ENCODE measurements at regions not wholly inside any gene's neighbourhood (a gene's known extent, or its start where the extent isn't known, plus 50 kb on each side); places are given as distances from the start of the nearest gene placed in this dataset.
"Not testable (repeated sequence)": the region's sequence is repeated elsewhere in the genome, so short reads cannot be mapped to it uniquely, and the experiment has no call there.

GRCh38 chr16:88241404-88242311 lies 141.1 kb upstream of the ZNF469 start:
- intact Hi-C loops (cut with DNase I, micrococcal nuclease); DNase-seq; H3K9me3 Mint-ChIP-seq (ENCODE audit: low read depth); ATAC-seq; H3K4me1 Mint-ChIP-seq; H3K36me3 Mint-ChIP-seq (ENCODE audit: low read depth); H3K4me3 Mint-ChIP-seq; CTCF ChIA-PET; POLR2A ChIA-PET; H3K27ac Mint-ChIP-seq: not testable (repeated sequence)
- peaks cover 12% of the 10 kb centered on the region for H3K27me3 Mint-ChIP-seq

DNA sequence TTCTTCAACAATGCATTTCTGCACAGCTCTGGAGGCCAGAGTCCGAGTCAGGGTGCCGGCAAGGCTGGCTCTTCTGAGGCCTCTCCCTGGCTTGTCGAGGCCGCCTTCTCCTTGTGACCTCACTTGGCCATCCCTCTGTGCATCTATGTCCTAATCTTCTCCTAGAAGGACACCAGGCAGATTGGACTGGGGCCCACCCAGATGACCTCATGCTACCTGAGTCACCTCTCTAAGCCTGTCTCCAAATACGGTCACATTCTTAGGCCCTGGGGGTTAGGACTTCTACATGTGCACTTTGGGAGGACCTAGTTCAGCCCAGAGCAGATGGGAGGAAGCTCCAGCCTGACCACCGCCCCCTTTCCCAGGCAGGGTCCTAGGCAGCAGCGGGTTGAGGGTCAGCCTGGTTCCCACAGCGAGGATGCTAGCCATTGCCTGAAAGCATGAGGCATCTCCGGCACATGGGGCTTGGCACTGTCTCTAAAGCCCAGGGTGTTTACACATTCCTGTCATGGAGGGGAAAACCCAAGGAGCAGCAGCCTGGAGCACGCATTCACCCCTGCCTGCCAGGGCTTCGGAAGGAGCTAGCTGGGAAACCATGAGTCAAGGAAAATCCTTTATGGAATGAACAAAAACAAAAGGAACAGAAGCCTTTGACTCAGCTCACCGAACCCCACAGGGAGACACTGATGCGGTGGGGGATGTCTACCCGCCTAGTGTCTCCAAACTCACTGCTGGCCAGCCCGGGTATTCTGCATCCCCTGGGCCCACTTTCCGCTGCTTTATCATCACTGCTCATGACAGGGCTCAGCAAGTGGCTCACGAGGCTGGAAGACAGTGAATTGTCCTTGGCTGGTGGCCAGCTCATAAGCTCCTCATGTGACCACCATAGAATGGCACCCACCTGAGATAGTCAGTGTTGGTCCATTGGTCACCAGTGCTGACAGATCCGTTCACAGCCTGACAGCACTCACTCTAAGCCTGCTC lies 140.2 kb upstream of the ZNF469 start:
- CTCF ChIA-PET; H3K4me1 Mint-ChIP-seq; H3K4me3 Mint-ChIP-seq; intact Hi-C loops (cut with DNase I, micrococcal nuclease); POLR2A ChIA-PET; ATAC-seq; H3K27ac Mint-ChIP-seq; H3K36me3 Mint-ChIP-seq (ENCODE audit: low read depth); DNase-seq; H3K9me3 Mint-ChIP-seq (ENCODE audit: low read depth): not testable (repeated sequence)
- H3K27me3 Mint-ChIP-seq = peaks cover 12% of the 10 kb centered on the region

DNA sequence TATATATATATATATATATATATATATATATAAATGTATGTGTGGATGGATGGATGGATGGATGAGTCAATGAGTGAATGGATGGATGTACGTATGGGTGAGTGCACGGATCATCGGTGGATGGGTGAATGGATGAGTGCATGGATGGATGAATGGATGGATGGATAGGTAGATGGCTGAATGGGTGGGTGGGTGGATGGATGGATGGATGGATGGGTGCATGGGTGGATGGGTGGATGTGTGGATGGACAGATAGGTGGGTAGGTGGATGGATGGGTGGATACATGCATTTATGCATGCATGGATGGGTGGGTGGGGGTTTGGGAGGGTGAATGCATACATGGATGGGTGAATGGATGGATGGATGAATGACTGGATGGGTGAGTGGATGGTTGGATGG lies 138.8 kb upstream of the ZNF469 start:
- POLR2A ChIA-PET; H3K9me3 Mint-ChIP-seq (ENCODE audit: low read depth); H3K36me3 Mint-ChIP-seq (ENCODE audit: low read depth); H3K27me3 Mint-ChIP-seq; CTCF ChIA-PET; H3K27ac Mint-ChIP-seq; DNase-seq; intact Hi-C loops (cut with DNase I, micrococcal nuclease); H3K4me3 Mint-ChIP-seq; H3K4me1 Mint-ChIP-seq; ATAC-seq: not testable (repeated sequence)

- H3K4me1 Mint-ChIP-seq; POLR2A ChIA-PET; H3K9me3 Mint-ChIP-seq (ENCODE audit: low read depth); ATAC-seq; H3K27me3 Mint-ChIP-seq; H3K27ac Mint-ChIP-seq; H3K36me3 Mint-ChIP-seq (ENCODE audit: low read depth); DNase-seq; CTCF ChIA-PET; H3K4me3 Mint-ChIP-seq: not testable (repeated sequence)
- intact Hi-C loops (cut with DNase I, micrococcal nuclease) = loop anchor here in 1 of 2 experiments (2.0 kb wide), 1 partner anchor 307 kb away; no protein-coding TSS in a partner anchor
Measured at GRCh38 chr16:88245241-88246081, 137.3 kb upstream of the ZNF469 start.

DNA sequence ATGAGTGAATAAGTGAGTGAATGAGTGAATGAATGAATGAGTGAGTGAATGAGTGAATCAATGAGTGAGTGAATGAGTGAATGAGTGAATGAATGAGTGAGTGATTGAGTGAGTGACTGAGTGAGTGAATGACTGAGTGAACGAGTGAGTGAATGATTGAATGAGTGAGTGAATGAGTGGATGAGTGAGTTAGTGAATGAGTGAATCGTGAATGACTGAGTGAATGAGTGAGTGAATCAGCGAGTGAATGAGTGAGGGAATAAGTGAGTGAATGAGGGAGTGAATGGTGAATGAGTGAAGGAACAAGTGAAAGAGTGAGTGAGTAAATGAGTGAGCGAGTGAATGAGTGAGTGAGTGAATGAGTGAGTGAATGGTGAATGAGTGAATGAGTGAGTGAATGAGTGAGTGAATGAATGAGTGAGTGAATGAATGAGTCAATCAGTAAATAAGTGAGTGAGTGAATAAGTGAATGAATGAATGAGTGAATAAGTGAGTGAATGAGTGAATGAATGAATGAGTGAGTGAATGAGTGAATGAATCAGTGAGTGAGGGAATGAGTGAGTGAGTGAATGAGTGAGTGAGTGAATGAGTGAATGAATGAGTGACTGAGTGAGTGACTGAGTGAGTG lies 135.7 kb upstream of the ZNF469 start:
- H3K36me3 Mint-ChIP-seq (ENCODE audit: low read depth); ATAC-seq; POLR2A ChIA-PET; H3K9me3 Mint-ChIP-seq (ENCODE audit: low read depth); H3K4me3 Mint-ChIP-seq; H3K4me1 Mint-ChIP-seq; H3K27me3 Mint-ChIP-seq; H3K27ac Mint-ChIP-seq; CTCF ChIA-PET; DNase-seq: not testable (repeated sequence)
- intact Hi-C loops (cut with DNase I, micrococcal nuclease) = loop anchor here in 1 of 2 experiments (2.0 kb wide), 1 partner anchor 308 kb away; no protein-coding TSS in a partner anchor

DNA sequence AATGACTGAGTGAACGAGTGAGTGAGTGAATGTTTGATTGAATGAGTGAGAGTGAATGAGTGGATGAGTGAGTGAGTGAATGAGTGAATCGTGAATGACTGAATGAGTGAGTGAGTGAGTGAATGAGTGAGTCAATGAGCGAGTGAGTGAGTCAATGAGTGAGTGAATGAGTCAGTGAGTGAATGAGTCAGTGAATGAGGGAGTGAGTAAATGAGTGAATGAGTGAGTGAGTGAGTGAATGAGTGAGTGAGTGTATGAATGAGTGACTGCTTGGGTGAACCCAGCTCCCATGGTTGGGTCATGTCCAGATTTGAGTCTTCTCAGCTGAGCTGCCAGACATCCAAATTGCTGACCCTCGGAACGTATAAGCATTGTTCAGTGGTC lies 135.2 kb upstream of the ZNF469 start:
- H3K4me3 Mint-ChIP-seq; DNase-seq; H3K4me1 Mint-ChIP-seq; POLR2A ChIA-PET; CTCF ChIA-PET; H3K27me3 Mint-ChIP-seq; H3K36me3 Mint-ChIP-seq (ENCODE audit: low read depth); H3K9me3 Mint-ChIP-seq (ENCODE audit: low read depth); H3K27ac Mint-ChIP-seq: not testable (repeated sequence)
- intact Hi-C loops (cut with DNase I, micrococcal nuclease) = loop anchor here in 1 of 2 experiments (2.0 kb wide), 1 partner anchor 309 kb away; no protein-coding TSS in a partner anchor
- peak; percentile 78 for ATAC-seq

DNA sequence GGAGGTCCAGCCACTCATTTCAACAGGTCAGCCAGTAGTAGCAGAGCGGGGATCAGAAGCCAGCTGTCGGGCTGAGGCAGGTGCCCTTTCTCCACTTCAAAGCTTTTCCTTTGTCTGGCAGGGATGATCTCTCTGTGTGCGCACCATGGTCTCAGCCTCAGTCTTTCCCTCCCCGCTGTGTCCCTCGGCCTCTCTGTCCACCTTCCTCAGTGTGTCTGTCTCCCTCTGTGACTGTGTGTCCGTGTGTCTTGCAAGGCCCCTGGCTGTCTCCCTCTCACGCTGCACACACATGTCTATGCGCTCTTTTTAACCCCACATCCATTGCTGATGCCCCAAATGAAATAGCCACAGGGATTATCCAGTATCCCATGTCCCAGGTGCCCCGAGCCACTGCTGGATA lies 134.0 kb upstream of the ZNF469 start:
- DNase-seq; H3K27me3 Mint-ChIP-seq; intact Hi-C loops (cut with DNase I, micrococcal nuclease); ATAC-seq; H3K9me3 Mint-ChIP-seq (ENCODE audit: low read depth); CTCF ChIA-PET; H3K4me3 Mint-ChIP-seq; H3K36me3 Mint-ChIP-seq (ENCODE audit: low read depth); H3K27ac Mint-ChIP-seq; H3K4me1 Mint-ChIP-seq; POLR2A ChIA-PET: not testable (repeated sequence)

GRCh38 chr16:88250381-88250780 lies 132.4 kb upstream of the ZNF469 start:
- POLR2A ChIA-PET; H3K9me3 Mint-ChIP-seq (ENCODE audit: low read depth); H3K4me1 Mint-ChIP-seq; H3K36me3 Mint-ChIP-seq (ENCODE audit: low read depth); DNase-seq; ATAC-seq; H3K27ac Mint-ChIP-seq; intact Hi-C loops (cut with DNase I, micrococcal nuclease); H3K4me3 Mint-ChIP-seq; CTCF ChIA-PET; H3K27me3 Mint-ChIP-seq: not testable (repeated sequence)

GRCh38 chr16:88252057-88252794 lies 130.5 kb upstream of the ZNF469 start:
- DNase-seq; POLR2A ChIA-PET; ATAC-seq; H3K9me3 Mint-ChIP-seq (ENCODE audit: low read depth); H3K4me3 Mint-ChIP-seq; intact Hi-C loops (cut with DNase I, micrococcal nuclease); H3K27ac Mint-ChIP-seq; H3K4me1 Mint-ChIP-seq; CTCF ChIA-PET; H3K36me3 Mint-ChIP-seq (ENCODE audit: low read depth): not testable (repeated sequence)
- peaks cover 14% of the 10 kb centered on the region for H3K27me3 Mint-ChIP-seq

DNA sequence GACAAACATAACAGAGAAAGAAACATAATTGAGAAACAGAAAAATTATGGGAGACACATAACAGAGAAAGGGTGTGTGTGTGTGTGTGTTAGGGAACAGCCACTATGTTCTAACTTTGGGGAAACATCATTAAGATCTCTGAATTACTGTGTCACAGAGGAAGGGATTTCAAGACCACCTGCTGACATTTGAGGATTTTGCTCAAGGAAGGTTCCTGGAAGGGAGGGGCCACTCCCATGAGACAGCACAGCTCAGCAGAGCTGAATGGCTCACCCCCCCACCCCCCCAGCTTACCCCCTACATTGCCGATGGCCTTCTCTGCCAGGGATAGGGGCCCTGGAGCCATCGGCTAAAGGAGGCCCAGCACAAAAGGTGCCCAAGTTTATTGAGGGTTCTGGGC lies 124.6 kb upstream of the ZNF469 start:
- intact Hi-C loops (cut with DNase I, micrococcal nuclease); H3K4me1 Mint-ChIP-seq; CTCF ChIA-PET; H3K9me3 Mint-ChIP-seq (ENCODE audit: low read depth); H3K36me3 Mint-ChIP-seq (ENCODE audit: low read depth); H3K27ac Mint-ChIP-seq; H3K4me3 Mint-ChIP-seq; ATAC-seq; POLR2A ChIA-PET; DNase-seq: not testable (repeated sequence)
- peaks cover 36% of the 10 kb centered on the region for H3K27me3 Mint-ChIP-seq

All from activated CD4-positive, alpha-beta T cell treated with anti-CD3 and anti-CD28 coated beads for 36 hours (primary cell).